ENCODE measurements at regions not wholly inside any gene's neighbourhood (a gene's known extent, or its start where the extent isn't known, plus 50 kb on each side); places are given as distances from the start of the nearest gene placed in this dataset.
"Not testable (repeated sequence)": the region's sequence is repeated elsewhere in the genome, so short reads cannot be mapped to it uniquely, and the experiment has no call there.

- no peak for DNase-seq (ENCODE audit: low spot score in 2 of 2)
Measured at GRCh38 chr6:140827593-140827992, 1305.1 kb upstream of the GJE1 start.

GRCh38 chr6:140825731-140826130, 1307.0 kb upstream of the GJE1 start:
- DNase-seq (ENCODE audit: low spot score in 2 of 2): no peak
- no peak for FAIRE-seq

More at GRCh38 chr6:140827593-140827992, 1305.1 kb upstream of the GJE1 start:
- FAIRE-seq: no peak

- no peak for FAIRE-seq
- no peak for DNase-seq (ENCODE audit: low spot score in 2 of 2)
Measured at GRCh38 chr6:140824595-140824994, 1308.1 kb upstream of the GJE1 start.

- DNase-seq (ENCODE audit: low spot score in 2 of 2) (no peak), FAIRE-seq (no peak)
Measured at GRCh38 chr6:140821196-140821595, 1311.5 kb upstream of the GJE1 start.

- DNase-seq (ENCODE audit: low spot score in 2 of 2): no peak
- no peak for FAIRE-seq
Measured at GRCh38 chr6:140817176-140817575, 1315.5 kb upstream of the GJE1 start.

GRCh38 chr6:140816681-140817080, 1316.0 kb upstream of the GJE1 start:
- no peak for FAIRE-seq
- no peak for DNase-seq (ENCODE audit: low spot score in 2 of 2)

GRCh38 chr6:140812636-140813035, 1320.1 kb upstream of the GJE1 start:
- FAIRE-seq (no peak), DNase-seq (ENCODE audit: low spot score in 2 of 2) (no peak)

- FAIRE-seq: no peak
- DNase-seq (ENCODE audit: low spot score in 2 of 2): no peak
Measured at GRCh38 chr6:140811642-140812041, 1321.1 kb upstream of the GJE1 start.

GRCh38 chr6:140809694-140810101, 1323.0 kb upstream of the GJE1 start:
- DNase-seq (ENCODE audit: low spot score in 2 of 2): no peak

GRCh38 chr6:140806431-140806830, 1326.3 kb upstream of the GJE1 start:
- FAIRE-seq (no peak), DNase-seq (ENCODE audit: low spot score in 2 of 2) (no peak)

More at GRCh38 chr6:140809694-140810101, 1323.0 kb upstream of the GJE1 start:
- FAIRE-seq: no peak

- FAIRE-seq: peak; percentile 52
Measured at GRCh38 chr6:140794544-140794943, 1338.2 kb upstream of the GJE1 start.

GRCh38 chr6:140790109-140790508, 1342.6 kb upstream of the GJE1 start:
- FAIRE-seq: no peak
- DNase-seq (ENCODE audit: low spot score in 2 of 2): no peak

More at GRCh38 chr6:140794544-140794943, 1338.2 kb upstream of the GJE1 start:
- DNase-seq (ENCODE audit: low spot score in 2 of 2): no peak

- DNase-seq (ENCODE audit: low spot score in 2 of 2) (no peak), FAIRE-seq (no peak)
Measured at GRCh38 chr6:140789466-140789865, 1343.3 kb upstream of the GJE1 start.

- no peak for DNase-seq (ENCODE audit: low spot score in 2 of 2)
- no peak for FAIRE-seq
Measured at GRCh38 chr6:140785926-140786325, 1346.8 kb upstream of the GJE1 start.

GRCh38 chr6:140784573-140784972, 1348.2 kb upstream of the GJE1 start:
- no peak for FAIRE-seq
- DNase-seq (ENCODE audit: low spot score in 2 of 2): no peak

- not testable (repeated sequence) for FAIRE-seq; DNase-seq (ENCODE audit: low spot score in 2 of 2)
Measured at GRCh38 chr6:140783504-140783903, 1349.2 kb upstream of the GJE1 start.

GRCh38 chr6:140782941-140783340, 1349.8 kb upstream of the GJE1 start:
- DNase-seq (ENCODE audit: low spot score in 2 of 2): no peak
- no peak for FAIRE-seq

GRCh38 chr6:140779991-140780596, 1352.6 kb upstream of the GJE1 start:
- FAIRE-seq (no peak), DNase-seq (ENCODE audit: low spot score in 2 of 2) (no peak)

- peak; percentile 88 for FAIRE-seq
Measured at GRCh38 chr6:140779341-140779740, 1353.4 kb upstream of the GJE1 start.

GRCh38 chr6:140777780-140778179, 1354.9 kb upstream of the GJE1 start:
- DNase-seq (ENCODE audit: low spot score in 2 of 2): no peak
- FAIRE-seq: no peak

More at GRCh38 chr6:140779341-140779740, 1353.4 kb upstream of the GJE1 start:
- no peak for DNase-seq (ENCODE audit: low spot score in 2 of 2)

GRCh38 chr6:140775061-140775460, 1357.7 kb upstream of the GJE1 start:
- DNase-seq (ENCODE audit: low spot score in 2 of 2): no peak
- no peak for FAIRE-seq

GRCh38 chr6:140774080-140774505, 1358.6 kb upstream of the GJE1 start:
- FAIRE-seq (no peak), DNase-seq (ENCODE audit: low spot score in 2 of 2) (peak in 1 of 2 donors; percentile 1)

- DNase-seq (ENCODE audit: low spot score in 2 of 2) (no peak), FAIRE-seq (no peak)
Measured at GRCh38 chr6:140773276-140773675, 1359.4 kb upstream of the GJE1 start.

All from frontal cortex (tissue), 3 donors.